ENCODE measurements at regions not wholly inside any gene's neighbourhood (a gene's known extent, or its start where the extent isn't known, plus 50 kb on each side); places are given as distances from the start of the nearest gene placed in this dataset.

GRCh38 chr6:21842875-21843645, 249.5 kb downstream of the SOX4 start:
- H3K9ac ChIP-seq (ENCODE audit: insufficient read length): no peak overlapping the region
- H3K27ac ChIP-seq: no peak overlapping the region
- TF ChIP-seq EZH2 (IDR thresholded peaks at IDR 0.05) (no peak), FOXP2 (optimal IDR thresholded peaks at IDR 0.05; ENCODE audit: control extremely low read depth, extremely low read length, insufficient read depth) (no peak), POLR2AphosphoS5 (IDR thresholded peaks at IDR 0.05; ENCODE audit: borderline replicate concordance, low read depth, low read length) (no peak)
- no peak overlapping the region for H3K4me3 ChIP-seq
- H3K36me3 ChIP-seq (ENCODE audit: insufficient read depth, low read length): no peaks in the 10 kb centered on the region
- DNase-seq (ENCODE audit: low read depth, low spot score): no peak
- H3K9me3 ChIP-seq (ENCODE audit: low read depth, low read length): no peaks in the 10 kb centered on the region

- DNase-seq (ENCODE audit: low read depth, low spot score): no peak
- Histone ChIP-seq H3K27ac (no peak overlapping the region), H3K4me3 (no peak overlapping the region), H3K9me3 (ENCODE audit: low read depth, low read length) (no peaks in the 10 kb centered on the region), H3K36me3 (ENCODE audit: insufficient read depth, low read length) (no peaks in the 10 kb centered on the region), H3K9ac (ENCODE audit: insufficient read length) (no peak overlapping the region)
- TF ChIP-seq POLR2AphosphoS5 (IDR thresholded peaks at IDR 0.05; ENCODE audit: borderline replicate concordance, low read depth, low read length) (no peak), EZH2 (IDR thresholded peaks at IDR 0.05) (no peak), FOXP2 (optimal IDR thresholded peaks at IDR 0.05; ENCODE audit: control extremely low read depth, extremely low read length, insufficient read depth) (no peak)
These were observed 250.8 kb downstream of the SOX4 start for GRCh38 chr6:21844120-21844917.

- DNase-seq (ENCODE audit: low read depth, low spot score): no peak
- TF ChIP-seq FOXP2 (optimal IDR thresholded peaks at IDR 0.05; ENCODE audit: control extremely low read depth, extremely low read length, insufficient read depth): no peak
- no peak for TF ChIP-seq POLR2AphosphoS5 (IDR thresholded peaks at IDR 0.05; ENCODE audit: borderline replicate concordance, low read depth, low read length)
- no peak for TF ChIP-seq EZH2 (IDR thresholded peaks at IDR 0.05)
- no peaks in the 10 kb centered on the region for H3K36me3 ChIP-seq (ENCODE audit: insufficient read depth, low read length)
These were observed 251.5 kb downstream of the SOX4 start for GRCh38 chr6:21845018-21845417.

GRCh38 chr6:21845439-21846140, 252.0 kb downstream of the SOX4 start:
- no peaks in the 10 kb centered on the region for H3K36me3 ChIP-seq (ENCODE audit: insufficient read depth, low read length)
- TF ChIP-seq FOXP2 (optimal IDR thresholded peaks at IDR 0.05; ENCODE audit: control extremely low read depth, extremely low read length, insufficient read depth): no peak
- no peak for TF ChIP-seq POLR2AphosphoS5 (IDR thresholded peaks at IDR 0.05; ENCODE audit: borderline replicate concordance, low read depth, low read length)
- no peak for TF ChIP-seq EZH2 (IDR thresholded peaks at IDR 0.05)
- H3K9ac ChIP-seq (ENCODE audit: insufficient read length): no peak overlapping the region
- no peak for DNase-seq (ENCODE audit: low read depth, low spot score)
- no peak overlapping the region for H3K27ac ChIP-seq
- no peaks in the 10 kb centered on the region for H3K9me3 ChIP-seq (ENCODE audit: low read depth, low read length)
- H3K4me3 ChIP-seq: no peak overlapping the region

More at GRCh38 chr6:21845018-21845417, 251.5 kb downstream of the SOX4 start:
- Histone ChIP-seq H3K9ac (ENCODE audit: insufficient read length) (no peak overlapping the region), H3K27ac (no peak overlapping the region), H3K9me3 (ENCODE audit: low read depth, low read length) (no peaks in the 10 kb centered on the region), H3K4me3 (no peak overlapping the region)

- no peak for DNase-seq (ENCODE audit: low read depth, low spot score)
- no peak overlapping the region for H3K27ac ChIP-seq
- H3K9ac ChIP-seq (ENCODE audit: insufficient read length): no peak overlapping the region
- TF ChIP-seq POLR2AphosphoS5 (IDR thresholded peaks at IDR 0.05; ENCODE audit: borderline replicate concordance, low read depth, low read length) (no peak), FOXP2 (optimal IDR thresholded peaks at IDR 0.05; ENCODE audit: control extremely low read depth, extremely low read length, insufficient read depth) (no peak), EZH2 (IDR thresholded peaks at IDR 0.05) (no peak)
- H3K4me3 ChIP-seq: no peak overlapping the region
- no peaks in the 10 kb centered on the region for H3K9me3 ChIP-seq (ENCODE audit: low read depth, low read length)
- no peaks in the 10 kb centered on the region for H3K36me3 ChIP-seq (ENCODE audit: insufficient read depth, low read length)
These were observed 253.2 kb downstream of the SOX4 start for GRCh38 chr6:21846541-21847451.

GRCh38 chr6:21847711-21848480, 254.3 kb downstream of the SOX4 start:
- H3K27ac ChIP-seq: no peak overlapping the region
- TF ChIP-seq POLR2AphosphoS5 (IDR thresholded peaks at IDR 0.05; ENCODE audit: borderline replicate concordance, low read depth, low read length): no peak
- TF ChIP-seq EZH2 (IDR thresholded peaks at IDR 0.05): no peak
- TF ChIP-seq FOXP2 (optimal IDR thresholded peaks at IDR 0.05; ENCODE audit: control extremely low read depth, extremely low read length, insufficient read depth): no peak
- H3K36me3 ChIP-seq (ENCODE audit: insufficient read depth, low read length): no peaks in the 10 kb centered on the region
- H3K4me3 ChIP-seq: no peak overlapping the region
- H3K9ac ChIP-seq (ENCODE audit: insufficient read length): no peak overlapping the region
- no peak for DNase-seq (ENCODE audit: low read depth, low spot score)
- no peaks in the 10 kb centered on the region for H3K9me3 ChIP-seq (ENCODE audit: low read depth, low read length)

- no peak for DNase-seq (ENCODE audit: low read depth, low spot score)
- no peak overlapping the region for H3K4me3 ChIP-seq
- H3K9me3 ChIP-seq (ENCODE audit: low read depth, low read length): no peaks in the 10 kb centered on the region
- H3K9ac ChIP-seq (ENCODE audit: insufficient read length): no peak overlapping the region
- no peak for TF ChIP-seq POLR2AphosphoS5 (IDR thresholded peaks at IDR 0.05; ENCODE audit: borderline replicate concordance, low read depth, low read length)
- TF ChIP-seq EZH2 (IDR thresholded peaks at IDR 0.05): no peak
- TF ChIP-seq FOXP2 (optimal IDR thresholded peaks at IDR 0.05; ENCODE audit: control extremely low read depth, extremely low read length, insufficient read depth): no peak
- no peak overlapping the region for H3K27ac ChIP-seq
- no peaks in the 10 kb centered on the region for H3K36me3 ChIP-seq (ENCODE audit: insufficient read depth, low read length)
These were observed 257.1 kb downstream of the SOX4 start for GRCh38 chr6:21850691-21851090.
